Right renal cortex interstitium (tissue), 3 donors: ENCODE measurements at regions not wholly inside any gene's neighbourhood (a gene's known extent, or its start where the extent isn't known, plus 50 kb on each side); places are given as distances from the start of the nearest gene placed in this dataset.

ENCODE experiments used
- DNase-seq, 3 donors: peaks; one replicate each; pipeline ENCODE4 v3.0.0-alpha.2; 2013; ENCODE audit warnings: low read depth in 3 of 3, low spot score in 2 of 3

GRCh38 chr10:121027371-121027770, 176.2 kb downstream of the WDR11 start:
- DNase-seq: no peak

DNA sequence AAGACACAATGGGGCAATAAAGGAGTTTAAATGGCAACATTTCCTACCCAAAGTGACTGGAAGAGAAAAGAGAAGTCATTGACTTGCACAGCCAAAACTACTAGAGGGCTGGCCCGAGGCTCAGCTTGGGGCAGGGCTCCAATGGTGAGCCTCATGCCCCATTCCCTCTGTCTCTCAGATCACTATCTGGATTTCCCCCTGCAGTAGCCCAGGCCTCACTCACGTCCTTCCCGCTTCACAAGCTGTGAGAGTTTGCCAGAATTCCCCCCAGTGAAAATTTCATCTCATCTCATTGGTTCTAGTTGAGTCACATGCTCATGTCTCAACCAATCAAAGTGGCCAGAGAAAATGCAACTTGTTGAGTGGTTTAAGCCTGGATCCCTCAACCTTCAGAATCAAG, 181.3 kb downstream of the WDR11 start:
- no peak for DNase-seq

GRCh38 chr10:121033366-121033765, 182.2 kb downstream of the WDR11 start:
- no peak for DNase-seq

GRCh38 chr10:121036431-121036830, 185.3 kb downstream of the WDR11 start:
- no peak for DNase-seq

- no peak for DNase-seq
These were observed 190.3 kb downstream of the WDR11 start for GRCh38 chr10:121041499-121041898.

DNA sequence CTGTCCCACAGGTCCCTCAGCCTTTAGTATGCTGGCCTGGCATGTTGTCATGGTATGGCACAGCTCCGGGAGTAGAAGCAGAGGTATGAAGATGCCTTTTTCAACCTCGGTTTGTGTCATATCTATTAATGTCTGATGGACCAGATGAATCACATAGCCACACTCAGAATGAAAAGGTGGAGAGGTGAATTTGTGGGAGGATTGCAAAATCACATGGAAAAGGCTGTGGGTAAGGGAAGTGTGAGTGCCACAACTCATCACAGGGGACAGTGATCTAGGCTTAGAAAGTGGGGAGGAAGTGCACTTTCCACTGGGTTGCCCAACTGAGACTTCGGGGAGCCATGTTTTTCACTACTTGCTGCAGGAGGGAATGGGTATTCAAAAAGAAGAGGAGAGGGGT, 190.7 kb downstream of the WDR11 start:
- no peak for DNase-seq

GRCh38 chr10:121042342-121042741, 191.2 kb downstream of the WDR11 start:
- DNase-seq: no peak

DNA sequence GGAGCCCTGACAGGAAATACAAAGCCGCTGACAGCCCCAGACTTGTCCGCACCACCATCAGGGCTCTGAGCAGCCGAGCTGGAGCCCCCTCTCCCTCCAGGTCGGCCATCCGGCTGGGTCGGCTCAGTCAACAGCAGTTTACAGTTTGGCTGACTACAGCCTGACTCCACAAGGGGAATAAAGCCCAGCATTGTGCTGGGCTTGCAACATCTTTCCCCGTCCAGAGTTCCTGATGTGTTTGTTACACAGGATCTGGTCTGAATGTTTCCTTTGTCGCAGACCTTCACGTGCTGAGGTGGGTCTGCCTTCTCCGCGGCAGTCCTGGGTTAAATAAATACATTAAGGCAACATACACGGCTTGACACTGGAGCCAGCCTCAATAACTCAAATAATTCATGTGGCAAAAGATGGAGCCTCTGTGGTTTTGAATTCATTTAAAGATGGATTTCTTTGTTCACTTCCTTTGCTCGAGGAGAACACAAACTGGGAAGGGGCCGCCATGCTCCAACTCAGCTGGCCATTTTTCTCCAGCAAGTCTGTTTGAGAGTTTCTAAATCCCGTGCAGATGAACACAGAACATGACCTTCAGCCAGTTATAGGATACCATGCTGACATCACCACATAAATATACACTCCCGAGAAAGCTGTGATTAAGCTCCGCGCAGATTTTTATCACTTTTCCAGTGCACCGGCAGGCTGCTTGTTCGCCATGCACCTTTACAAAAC, 192.1 kb downstream of the WDR11 start:
- no peak for DNase-seq

- no peak for DNase-seq
These were observed 197.6 kb downstream of the WDR11 start for GRCh38 chr10:121048749-121049148.

GRCh38 chr10:121049489-121049888, 198.3 kb downstream of the WDR11 start:
- no peak for DNase-seq

GRCh38 chr10:121049923-121050322, 198.8 kb downstream of the WDR11 start:
- no peak for DNase-seq

GRCh38 chr10:121051171-121051570, 200.0 kb downstream of the WDR11 start:
- no peak for DNase-seq

- DNase-seq: no peak
These were observed 200.6 kb downstream of the WDR11 start for GRCh38 chr10:121051696-121052279.

DNA sequence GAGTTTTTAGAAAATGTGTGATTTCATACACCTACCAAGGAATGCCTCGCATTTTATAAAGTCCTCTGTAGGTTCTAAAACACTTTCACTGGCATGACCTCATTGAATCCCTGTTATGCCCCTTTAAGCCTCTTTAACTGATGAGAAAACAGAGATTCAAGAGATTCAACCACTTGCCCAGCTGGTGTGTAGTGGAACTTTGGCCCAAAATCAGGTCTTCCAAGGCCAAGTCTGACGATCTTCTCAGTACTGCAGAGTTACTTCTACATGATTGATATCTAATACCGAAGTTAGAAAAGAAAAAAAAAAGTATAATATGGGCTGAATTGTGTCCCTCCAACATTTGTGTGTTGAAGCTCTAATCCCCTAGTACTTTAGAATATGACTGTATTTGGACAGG, 202.0 kb downstream of the WDR11 start:
- DNase-seq: no peak

DNA sequence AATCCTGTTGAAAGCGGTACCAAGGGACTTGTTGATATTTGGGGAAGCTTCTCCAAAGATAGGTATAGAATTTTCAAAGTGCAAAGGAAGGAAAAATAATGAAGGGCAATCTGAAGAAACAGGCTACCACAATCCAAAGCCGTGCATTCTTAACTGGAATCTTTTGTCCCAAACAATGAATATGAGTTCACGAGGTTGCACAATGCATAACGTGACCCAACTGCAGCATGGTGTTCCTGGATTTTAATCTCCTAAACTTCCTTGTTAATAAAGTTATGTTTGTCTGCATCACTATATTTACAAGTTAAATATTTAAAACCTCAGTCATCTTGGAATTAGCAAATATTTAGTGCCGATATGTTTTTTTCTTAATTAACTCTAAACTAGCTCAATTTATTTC, 203.7 kb downstream of the WDR11 start:
- no peak for DNase-seq

- no peak for DNase-seq
These were observed 206.1 kb downstream of the WDR11 start for GRCh38 chr10:121057269-121057668.

- DNase-seq: no peak
These were observed 206.9 kb downstream of the WDR11 start for GRCh38 chr10:121058082-121058481.

GRCh38 chr10:121059351-121059750, 208.2 kb downstream of the WDR11 start:
- DNase-seq: no peak

GRCh38 chr10:121062115-121062514, 211.0 kb downstream of the WDR11 start:
- DNase-seq: no peak

GRCh38 chr10:121063744-121064143, 212.6 kb downstream of the WDR11 start:
- no peak for DNase-seq

DNA sequence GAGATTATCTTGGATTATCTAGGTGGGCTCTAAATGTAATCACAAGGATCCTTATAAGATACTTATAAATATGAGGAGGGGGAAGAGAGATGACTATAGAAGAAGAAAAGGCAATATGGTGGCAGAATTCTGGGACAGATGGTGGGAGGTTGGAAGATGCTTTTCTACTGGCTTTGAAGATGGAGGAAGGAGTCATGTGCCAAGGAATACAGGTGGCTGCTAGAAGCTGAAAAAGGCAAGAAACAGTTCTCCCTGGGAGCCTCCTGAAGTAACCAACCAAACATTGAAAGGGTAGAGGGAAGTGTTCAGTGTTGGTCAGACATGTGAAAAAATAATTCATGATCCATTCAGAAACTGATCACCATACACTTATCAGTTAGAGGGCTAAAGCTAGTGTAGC, 213.3 kb downstream of the WDR11 start:
- no peak for DNase-seq

- no peak for DNase-seq
These were observed 214.2 kb downstream of the WDR11 start for GRCh38 chr10:121065330-121065729.
